Inferior parietal cortex (tissue), 1 donor: ENCODE measurements at regions not wholly inside any gene's neighbourhood (a gene's known extent, or its start where the extent isn't known, plus 50 kb on each side); places are given as distances from the start of the nearest gene placed in this dataset.
"Not testable (repeated sequence)": the region's sequence is repeated elsewhere in the genome, so short reads cannot be mapped to it uniquely, and the experiment has no call there.

Source experiments
- DNase-seq: peaks from one replicate; pipeline ENCODE4 v3.0.0-alpha.2; 2016; ENCODE audit errors: extremely low spot score

DNA sequence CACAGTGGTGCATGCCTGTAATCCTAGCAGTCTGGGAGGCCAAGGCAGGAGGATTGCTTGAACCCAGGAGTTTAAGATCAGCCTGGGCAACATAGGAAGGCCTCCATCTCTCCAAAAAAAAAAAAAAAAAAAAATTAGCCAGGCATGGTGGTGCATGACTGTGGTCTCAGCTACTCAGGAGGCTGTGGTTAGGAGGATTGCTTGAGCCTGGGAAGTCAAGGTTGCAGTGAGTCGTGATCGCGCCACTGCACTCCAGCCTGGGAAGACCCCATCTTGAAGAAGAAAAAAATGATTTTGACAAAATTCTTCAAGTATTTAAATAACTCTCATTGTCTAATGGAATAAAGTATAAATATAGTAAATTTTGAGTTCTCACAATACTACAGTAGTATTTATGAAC, 219.2 kb upstream of the SSTR1 start:
- DNase-seq: no peak

DNA sequence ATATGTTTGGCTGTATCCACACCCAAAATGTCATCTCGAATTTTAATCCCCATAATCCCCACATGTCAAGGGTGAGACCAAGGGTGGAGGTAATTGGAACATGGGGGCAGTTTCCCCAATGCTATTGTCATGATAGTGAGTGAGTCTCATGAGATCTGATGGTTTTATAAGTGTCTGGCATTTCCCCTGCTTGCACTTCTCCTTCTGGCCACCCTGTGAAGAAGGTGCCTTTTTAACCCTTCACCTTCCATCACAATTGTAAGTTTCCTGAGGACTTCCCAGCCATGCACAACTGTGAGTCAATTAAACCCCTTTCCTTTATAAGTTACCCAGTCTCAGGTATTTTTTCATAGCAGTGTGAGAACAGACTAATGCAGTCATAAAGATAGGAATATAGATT, 216.7 kb upstream of the SSTR1 start:
- DNase-seq: no peak

DNA sequence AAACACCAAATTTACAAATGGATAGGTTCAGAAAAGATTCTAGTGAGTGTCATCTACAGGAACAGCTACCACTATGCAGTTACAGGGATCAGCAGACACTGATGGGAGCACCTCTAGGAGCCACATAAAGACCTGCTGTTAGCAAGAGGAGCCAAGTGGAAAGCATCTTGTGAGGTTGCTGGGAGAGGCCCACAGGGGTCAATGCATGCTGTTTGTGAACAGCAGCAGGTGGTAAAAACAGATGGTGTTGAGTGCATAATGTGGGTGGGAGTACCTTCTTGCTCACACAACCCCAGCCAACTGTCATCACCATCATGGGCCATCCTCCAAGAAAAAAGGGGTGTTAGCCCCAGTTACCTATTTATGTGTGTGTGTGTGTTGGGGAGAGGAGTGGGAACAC, 215.2 kb upstream of the SSTR1 start:
- DNase-seq: no peak

DNA sequence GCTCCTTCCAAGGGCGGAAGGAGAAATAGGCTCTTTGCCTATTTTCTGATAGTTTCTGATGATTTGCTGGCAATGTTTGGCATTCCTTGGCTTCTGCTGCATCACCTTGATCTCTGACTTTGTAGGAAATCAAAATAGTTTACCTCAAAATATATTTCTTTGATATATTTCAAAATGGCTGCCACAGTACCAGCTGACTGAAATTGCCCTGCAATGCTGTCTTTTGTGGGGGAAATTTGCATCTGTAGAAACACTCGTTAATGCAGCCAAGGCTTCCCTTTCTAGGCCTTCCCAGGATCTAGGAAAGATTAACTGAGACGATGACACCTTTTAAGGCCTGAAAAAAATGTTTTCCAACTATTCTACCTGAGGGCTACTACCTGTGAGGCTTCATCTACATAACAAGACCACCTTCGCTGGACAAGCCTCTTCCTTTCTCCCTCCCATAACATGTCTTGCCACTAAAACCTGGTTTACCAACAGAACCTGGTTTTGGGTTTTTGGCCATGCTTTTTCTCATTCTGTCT, 212.8 kb upstream of the SSTR1 start:
- DNase-seq: no peak

DNA sequence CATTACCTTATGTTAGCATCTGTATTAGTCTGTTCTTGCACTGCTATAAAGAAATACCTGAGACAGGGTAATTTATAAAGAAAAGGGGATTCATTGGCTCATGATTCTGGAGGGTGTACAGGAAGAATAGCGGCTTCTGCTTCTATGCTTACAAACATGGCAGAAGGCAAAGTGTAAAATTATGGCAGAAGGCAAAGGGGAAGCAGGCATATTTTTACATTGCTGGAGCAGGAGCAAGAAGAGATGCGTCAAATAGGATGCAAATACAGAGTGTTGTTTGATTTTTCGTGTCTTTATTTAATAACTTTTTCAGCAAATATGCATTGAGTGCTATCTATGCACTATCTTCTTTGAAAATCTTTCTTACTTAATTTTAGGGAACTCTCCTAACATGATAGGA, 210.7 kb upstream of the SSTR1 start:
- DNase-seq: no peak

DNA sequence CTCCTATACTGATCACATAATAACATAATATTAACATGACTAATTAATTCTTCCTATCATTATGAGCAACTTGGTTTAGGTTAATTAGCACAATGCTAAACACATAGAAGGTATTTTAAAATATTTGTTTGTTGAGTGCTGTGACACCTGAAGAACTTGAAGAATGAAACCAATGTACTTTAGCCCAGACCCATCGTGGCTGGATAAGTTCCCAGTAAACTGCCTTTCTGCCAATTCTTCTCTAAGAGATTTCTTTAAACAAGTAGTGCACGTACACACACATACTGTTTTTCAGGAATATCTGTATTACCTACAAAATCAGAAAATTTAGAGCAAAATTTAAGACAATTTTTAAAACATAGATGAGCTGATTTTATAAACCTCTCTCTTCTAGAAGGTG, 207.4 kb upstream of the SSTR1 start:
- no peak for DNase-seq

DNA sequence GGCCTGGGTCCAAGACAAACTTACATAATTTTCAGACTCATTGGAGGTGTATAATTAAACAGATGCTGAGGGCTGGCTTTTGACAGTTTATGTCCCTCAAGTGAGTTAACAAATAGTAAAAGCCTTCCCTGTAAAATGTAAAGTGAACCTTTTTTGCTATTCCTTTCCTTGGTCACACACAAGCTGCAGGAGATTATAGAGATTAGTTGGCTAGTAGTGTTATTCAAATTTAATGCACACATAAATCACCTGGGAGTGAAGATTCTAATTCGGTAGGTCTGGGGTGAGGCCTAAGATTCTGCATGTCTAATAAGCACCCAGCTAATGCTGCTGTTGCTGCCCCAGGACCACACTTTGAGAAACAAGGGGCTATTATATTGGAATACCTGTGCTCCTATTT, 206.2 kb upstream of the SSTR1 start:
- no peak for DNase-seq

DNA sequence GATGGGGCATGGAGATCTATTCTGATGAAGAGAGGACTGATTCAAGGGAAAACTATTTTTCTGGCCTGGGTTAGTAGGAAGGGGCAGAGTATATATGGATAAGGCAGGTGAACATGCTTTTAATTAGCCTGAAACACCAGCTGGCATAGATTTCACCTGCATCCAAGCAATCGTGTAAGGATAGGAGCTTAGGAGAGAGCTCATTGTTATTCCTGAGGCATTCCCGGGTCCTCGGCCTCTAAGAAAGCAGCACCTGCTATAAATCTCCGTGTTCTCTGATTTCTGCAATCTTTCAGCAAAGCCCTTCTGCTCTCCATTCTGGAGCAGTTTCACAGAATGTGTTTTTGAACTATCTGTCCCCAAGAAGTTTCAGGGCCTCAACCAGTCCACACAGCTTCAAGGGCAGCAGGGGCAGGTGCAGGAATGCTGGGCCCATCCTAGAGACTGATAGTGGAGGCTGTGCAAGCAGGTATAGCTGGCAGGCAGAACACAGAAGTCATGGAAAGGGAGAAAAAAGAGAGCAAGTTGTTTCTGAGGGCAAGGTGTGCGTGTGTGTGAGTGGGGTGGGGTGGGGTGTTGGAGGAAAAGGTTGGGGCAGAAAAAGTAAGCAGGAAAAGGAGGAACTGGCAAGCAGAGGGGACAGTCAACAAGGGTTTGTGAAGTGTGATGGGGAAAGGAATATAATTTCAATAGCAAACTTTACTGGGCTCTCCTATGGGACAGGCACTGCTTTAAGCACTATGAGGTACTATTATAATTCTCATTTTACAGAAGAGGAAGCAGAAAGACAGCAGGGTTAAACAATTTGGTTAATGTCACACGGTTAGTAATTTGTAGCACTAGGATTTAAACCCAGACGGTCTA, 203.7 kb upstream of the SSTR1 start:
- no peak for DNase-seq

DNA sequence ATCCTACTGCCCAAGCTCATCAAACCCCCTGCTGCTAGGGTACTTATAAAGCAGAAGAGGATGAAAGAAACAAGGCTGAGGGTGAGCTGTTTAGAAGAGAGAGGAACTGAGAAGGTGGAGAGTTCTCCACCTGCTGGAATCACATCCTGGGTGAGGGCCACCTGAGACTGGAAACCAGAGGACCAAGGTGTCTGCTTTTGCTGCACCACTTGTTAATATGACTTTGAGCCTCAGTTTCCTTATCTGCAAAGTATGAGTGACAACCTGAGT, 203.2 kb upstream of the SSTR1 start:
- no peak for DNase-seq

DNA sequence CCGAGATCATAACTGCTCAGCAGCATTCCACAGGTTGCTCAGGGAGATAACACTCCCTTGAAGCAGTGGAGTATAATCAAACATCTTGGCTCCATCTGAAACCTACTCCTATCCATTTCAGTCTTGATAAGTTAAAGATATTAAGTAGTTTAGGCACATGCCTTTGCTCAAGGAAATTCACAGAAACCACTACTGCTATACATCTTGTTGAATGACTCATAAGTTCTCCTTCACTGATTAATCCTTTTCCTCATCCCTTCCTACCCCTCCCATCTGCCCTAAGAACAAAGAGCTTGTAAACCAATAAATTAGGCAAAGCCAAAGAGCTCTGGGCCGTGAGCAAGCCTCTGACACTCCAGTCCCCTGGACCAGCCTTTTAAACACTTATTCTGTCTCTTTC, 196.5 kb upstream of the SSTR1 start:
- DNase-seq: not testable (repeated sequence)

DNA sequence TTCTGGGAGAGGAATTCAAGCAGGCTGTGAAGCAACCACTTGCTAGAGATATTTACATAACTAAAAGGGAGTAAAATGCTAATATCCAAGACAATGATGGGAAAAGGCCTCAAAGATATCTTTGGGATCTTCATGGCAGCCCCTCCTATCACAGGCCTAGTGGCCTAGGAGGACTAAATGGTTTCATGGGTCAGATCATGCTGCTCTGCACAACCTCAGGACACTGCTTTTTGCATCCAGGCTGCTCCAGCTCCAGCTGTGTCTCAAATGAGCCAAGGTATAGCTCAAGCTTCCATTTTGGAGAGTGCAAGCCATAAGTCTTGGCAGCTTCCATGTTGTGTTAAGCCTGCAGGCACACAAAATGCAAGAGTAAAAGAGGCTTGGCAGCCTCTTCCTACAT, 195.6 kb upstream of the SSTR1 start:
- DNase-seq: no peak

DNA sequence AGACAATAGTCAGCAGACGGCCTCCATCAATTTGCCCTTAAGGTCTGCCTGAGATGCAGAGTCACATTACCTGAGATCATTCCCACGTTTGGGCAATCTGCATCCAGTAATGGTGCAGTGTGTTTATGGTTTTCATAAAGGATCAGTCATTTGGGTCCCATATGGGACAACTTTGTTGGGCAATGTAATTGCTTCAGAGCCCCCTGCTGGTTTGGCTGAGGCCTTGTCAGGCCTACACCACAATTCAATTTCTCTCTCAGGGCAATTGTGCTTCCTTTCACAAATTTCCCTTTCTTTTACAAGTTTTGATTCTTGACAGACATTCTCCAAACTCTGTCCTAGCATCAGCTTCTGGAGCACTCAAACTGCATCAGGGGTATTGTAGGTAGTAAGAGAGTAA, 191.2 kb upstream of the SSTR1 start:
- no peak for DNase-seq

DNA sequence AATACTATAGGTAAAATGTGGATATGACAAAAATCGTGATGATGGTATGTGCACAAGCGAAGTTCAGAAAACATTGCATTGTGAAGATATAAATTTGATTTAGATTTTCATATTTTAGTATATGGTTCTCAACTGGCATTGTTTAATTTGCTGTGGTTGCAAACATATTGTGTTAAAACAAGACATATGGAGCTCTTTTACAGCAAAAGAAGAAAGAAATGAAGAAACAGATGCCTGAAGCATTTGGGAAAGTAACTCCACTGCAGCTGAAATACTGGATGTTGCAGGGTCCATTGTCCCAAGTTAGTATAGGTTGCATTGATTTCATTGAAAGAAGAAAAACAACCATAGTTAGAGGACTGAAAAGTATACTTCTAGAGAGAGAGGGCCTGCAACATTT, 185.8 kb upstream of the SSTR1 start:
- DNase-seq: no peak

DNA sequence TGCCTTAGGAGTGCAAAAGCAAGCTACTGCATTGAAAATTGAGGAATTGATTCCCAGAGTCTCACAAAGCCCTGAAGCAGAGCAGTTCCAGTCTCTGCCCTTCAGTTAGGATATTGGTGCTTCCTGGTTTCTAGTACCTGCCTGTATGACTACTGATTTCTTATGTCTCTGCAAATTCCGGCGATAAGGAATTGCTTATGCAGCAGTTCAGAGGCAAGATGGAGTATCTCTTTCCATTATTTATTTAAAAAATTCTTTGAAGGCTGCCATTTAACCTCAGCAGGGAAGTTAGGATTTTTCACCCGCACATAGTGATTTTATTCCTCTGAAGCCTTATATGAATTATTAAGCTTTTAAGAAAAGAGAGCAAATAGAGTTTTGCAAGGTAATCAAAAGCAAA, 184.9 kb upstream of the SSTR1 start:
- DNase-seq: no peak

DNA sequence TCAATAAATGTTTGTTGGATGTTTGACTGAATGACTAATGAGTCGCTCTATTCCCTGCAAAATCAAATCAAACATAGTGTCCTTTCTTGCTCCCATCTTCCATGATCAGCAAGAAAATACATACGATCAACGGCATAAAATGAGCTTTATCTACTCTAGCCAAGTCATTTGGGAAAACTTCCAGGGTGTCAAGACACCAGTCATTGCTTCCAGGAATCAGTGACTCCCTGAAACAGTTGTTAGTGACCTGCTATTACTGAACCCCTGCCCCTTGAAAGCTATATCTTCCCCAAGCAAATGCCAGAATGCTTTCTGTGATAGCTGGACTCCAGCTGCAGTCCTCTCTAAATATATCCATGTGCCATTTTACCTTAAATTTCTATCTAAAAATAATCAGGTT, 169.5 kb upstream of the SSTR1 start:
- no peak for DNase-seq

DNA sequence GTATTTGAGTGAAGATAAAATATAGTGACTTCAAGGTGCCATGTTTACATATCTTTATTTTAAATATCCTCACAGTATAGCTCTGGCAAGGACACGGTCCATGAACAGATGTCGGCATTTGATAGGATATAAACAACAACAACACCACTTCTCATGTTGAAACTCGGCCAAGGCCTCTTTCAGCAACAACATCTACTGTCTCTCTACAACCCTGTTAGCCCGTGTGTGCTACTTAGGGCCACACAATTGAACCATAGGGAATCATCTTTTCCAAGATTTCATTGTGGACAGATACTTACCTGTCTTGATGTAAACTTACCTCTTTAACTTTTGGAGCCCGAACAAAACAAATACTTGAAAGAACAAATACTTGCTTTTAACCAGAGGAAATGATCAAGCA, 168.7 kb upstream of the SSTR1 start:
- DNase-seq: no peak

DNA sequence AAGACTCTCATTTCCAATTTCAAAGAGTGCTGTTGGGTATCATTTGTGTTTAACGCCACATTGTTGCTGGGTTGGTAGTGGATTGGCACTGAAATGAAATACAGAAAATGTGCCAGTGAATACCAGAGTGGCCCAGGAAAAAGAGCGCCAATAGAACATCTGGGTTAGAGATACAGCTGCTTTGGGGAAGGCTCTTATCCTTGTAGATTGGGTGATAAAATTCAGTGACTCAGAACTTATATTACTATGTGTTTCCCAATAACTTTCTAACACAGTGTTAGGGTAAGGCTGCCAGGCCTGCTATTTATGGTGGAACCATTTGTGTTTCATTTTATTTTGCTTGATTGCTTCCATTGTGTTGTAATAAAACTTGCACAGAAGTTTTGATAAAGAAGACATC, 168.2 kb upstream of the SSTR1 start:
- DNase-seq: no peak

DNA sequence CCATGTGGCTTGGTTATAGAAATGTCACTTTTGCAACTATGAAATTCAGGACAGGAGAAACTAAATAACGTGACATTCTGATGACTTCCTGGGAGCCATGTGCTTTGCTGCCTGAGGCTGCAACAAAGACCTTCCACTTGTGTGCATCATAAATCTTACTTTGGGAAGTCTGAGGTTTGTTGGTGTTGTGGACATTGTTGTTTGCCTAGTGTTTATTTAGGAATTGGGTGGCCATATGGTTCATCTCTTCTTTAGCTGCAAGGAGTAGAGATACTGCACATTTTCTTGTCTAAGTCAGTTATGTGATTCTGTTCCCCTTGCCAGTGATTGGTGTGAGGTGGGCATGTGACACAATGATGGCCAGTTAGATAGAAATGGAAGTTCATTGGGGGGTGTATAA, 167.3 kb upstream of the SSTR1 start:
- no peak for DNase-seq

DNA sequence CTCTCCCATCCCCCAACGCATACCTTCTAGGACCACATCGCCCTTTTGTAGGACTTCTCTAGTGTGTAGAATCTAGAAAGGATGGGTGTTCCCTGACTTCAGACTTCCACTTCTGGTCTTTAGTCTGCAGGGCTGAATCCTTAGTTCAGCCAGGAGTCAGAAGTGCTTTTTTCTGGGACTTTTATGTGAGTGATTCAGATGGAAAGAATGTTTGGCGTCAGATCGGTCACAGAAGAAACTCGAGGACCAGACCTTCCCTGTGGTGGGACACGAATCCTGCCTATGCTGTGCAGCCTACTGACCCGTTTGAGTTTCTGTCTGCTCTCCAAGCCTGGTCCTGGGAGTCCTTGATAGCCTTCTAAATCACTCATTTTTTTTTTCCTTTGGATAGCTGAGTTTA, 165.4 kb upstream of the SSTR1 start:
- DNase-seq: no peak

DNA sequence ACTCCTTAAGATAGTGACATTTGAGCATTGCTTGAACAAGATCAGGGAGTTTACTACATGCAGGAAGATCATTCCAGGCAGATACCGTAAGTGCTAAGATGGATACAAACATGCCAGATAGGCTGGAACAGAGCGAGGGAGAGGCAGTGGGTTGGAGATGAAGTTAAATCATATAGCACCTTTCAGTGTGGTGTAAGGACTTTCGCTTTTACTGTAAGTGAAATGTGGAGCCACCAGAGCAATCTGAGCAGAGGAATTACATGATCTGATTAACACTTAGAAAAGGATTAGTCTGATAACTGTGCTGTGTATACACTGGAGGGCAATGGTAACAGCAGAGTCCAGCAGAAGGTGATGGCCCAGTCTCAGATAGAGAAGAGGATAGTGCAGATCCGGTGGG, 163.0 kb upstream of the SSTR1 start:
- DNase-seq: no peak

DNA sequence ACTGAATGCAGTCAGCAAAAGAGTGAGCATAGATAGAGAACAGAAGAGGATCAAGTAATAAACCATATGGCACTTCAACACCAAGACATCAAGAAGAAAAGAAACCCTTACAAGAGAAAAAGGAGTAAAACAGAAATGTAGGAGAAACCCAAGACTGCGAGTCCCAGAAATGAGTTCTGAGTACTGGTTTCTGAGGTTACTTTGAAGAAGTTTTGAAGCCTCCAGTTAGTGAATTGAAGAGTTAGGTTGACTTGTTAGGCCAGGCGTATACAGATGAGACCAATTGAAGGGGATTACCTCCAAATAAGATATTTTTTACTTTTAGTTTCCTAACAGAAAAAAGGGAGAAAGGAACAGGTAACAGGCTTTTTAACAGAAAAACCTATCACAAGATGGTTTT, 162.2 kb upstream of the SSTR1 start:
- DNase-seq: no peak

DNA sequence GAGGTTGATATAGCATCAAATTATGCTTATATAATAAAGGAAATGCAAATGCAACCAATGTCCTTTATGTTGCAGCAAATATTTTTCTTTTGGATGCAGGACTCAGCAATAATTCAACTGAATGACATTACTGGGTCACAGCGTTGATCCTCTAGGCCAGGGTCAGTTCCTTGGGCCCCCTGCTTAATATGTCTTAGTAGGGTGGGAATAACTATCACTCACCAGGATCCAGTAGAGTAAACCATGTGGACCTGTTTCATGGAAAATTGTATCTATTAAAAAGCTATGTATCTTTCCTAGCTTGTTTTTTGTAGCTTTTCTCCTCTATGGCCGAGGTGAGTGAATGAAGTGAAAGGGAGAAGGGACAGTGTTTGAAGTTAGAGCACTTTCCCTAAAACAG, 161.5 kb upstream of the SSTR1 start:
- DNase-seq: no peak

DNA sequence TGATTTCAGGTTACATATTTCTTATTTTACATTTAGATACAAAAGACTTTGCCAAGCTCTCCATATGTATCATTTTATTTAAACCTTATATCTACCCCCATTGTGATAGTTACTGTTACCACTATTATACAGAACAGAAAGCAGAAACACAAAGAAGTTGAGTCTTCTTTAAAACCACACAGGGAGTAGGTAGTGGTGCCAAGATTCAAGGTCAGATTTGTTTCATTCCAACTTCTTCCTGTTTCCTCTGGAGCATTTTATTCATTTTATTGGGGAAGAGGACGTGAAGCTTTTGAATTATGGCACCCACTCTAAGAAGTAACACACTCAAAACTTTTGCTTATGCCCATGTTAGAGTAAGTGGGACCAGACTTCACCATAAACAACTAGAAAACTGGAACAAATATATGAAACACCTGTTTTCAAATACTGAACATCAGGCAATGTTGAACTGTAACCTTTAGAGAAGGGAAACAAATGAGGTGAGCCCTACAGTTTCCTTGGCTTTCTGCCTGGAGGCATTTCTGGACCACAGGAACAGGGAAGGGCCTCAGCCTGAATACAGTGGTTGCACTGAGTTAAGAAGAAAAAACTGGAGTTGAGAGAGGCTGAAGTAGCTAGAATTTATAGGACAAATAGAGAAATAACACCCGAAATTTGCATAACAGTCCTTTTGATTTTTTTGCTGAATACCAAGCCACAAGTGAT, 160.4 kb upstream of the SSTR1 start:
- DNase-seq: no peak

DNA sequence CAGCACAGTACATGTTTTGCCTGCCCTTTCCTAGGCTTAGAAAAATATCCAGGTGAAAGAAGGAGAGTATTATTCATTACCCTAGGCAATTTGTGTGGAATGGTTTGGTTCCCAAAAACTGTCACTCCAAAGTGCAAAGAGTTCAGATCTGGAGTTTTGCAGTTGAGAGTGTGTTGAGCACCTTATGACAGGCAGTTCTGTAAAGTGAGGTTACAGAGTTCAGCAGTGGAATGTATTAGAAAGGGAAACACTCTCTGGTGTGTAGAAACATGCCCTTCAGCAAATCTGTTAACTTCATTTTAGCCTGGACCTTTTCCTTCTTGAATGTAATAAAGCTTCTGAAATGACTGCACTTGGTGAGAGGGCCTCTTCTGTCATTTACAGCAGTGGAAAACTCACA, 154.0 kb upstream of the SSTR1 start:
- DNase-seq: no peak
